RWPE2 (cell line): ENCODE measurements at regions not wholly inside any gene's neighbourhood (a gene's known extent, or its start where the extent isn't known, plus 50 kb on each side); places are given as distances from the start of the nearest gene placed in this dataset.
"Not testable (repeated sequence)": the region's sequence is repeated elsewhere in the genome, so short reads cannot be mapped to it uniquely, and the experiment has no call there.

Experiments
- ATAC-seq: fragments of 200-7000 bp; cut with Tn5 transposase; 3 replicates; pipeline ENCODE4 v1.9.1; 2021; ENCODE audit warnings: low read depth
- DNase-seq: peaks from one replicate; pipeline ENCODE4 v3.0.0-alpha.2; 2020; ENCODE audit warnings: low spot score
- H3K27ac ChIP-seq: fragments of 450-650 bp; 2 replicates; pipeline ENCODE4 v1.5.1; 2017; ENCODE audit warnings: mild to moderate bottlenecking; ENCODE audit not compliant: poor library complexity, severe bottlenecking
- H3K27me3 ChIP-seq: fragments of 250-450 bp; sonication (Bioruptor Pico); 2 replicates; pipeline ENCODE4 v1.5.1; 2021; ENCODE audit warnings: mild to moderate bottlenecking, moderate library complexity; ENCODE audit not compliant: insufficient read depth, poor library complexity, severe bottlenecking
- H3K36me3 ChIP-seq: fragments of 250-450 bp; sonication (Bioruptor Pico); 2 replicates; pipeline ENCODE4 v1.5.1; 2020; ENCODE audit warnings: low read depth, mild to moderate bottlenecking, moderate library complexity
- H3K4me1 ChIP-seq: fragments of 250-450 bp; sonication (Bioruptor Pico); 2 replicates; pipeline ENCODE4 v1.5.1; 2021; ENCODE audit warnings: mild to moderate bottlenecking, moderate library complexity; ENCODE audit not compliant: insufficient read depth, poor library complexity, severe bottlenecking
- H3K4me3 ChIP-seq: fragments of 250-450 bp; sonication (Bioruptor Pico); 2 replicates; pipeline ENCODE4 v1.5.1; 2021; ENCODE audit warnings: mild to moderate bottlenecking, moderate library complexity; ENCODE audit not compliant: severe bottlenecking
- H3K9me3 ChIP-seq: fragments of 250-450 bp; sonication (Bioruptor Pico); 2 replicates; pipeline ENCODE4 v1.5.1; 2021; ENCODE audit warnings: mild to moderate bottlenecking, moderate library complexity; ENCODE audit not compliant: severe bottlenecking
- CTCF ChIP-seq: fragments of 450-650 bp; IDR thresholded peaks from one replicate; pipeline ENCODE4 v1.5.1; 2017; ENCODE audit warnings: mild to moderate bottlenecking, moderate library complexity; ENCODE audit not compliant: poor library complexity, severe bottlenecking

GRCh38 chr2:109676346-109676902 lies 62.3 kb downstream of the SOWAHC start:
- ATAC-seq (peak; percentile 52; the same call in 2 of the 3 replicates), DNase-seq (no peak)
- no peaks in the 10 kb centered on the region for H3K36me3 ChIP-seq
- H3K27me3 ChIP-seq: no peaks in the 10 kb centered on the region
- TF ChIP-seq CTCF: no peak
- no peak overlapping the region for H3K4me3 ChIP-seq
- H3K4me1 ChIP-seq: peaks cover 4% of the 10 kb centered on the region
- H3K9me3 ChIP-seq: no peaks in the 10 kb centered on the region
- no peak overlapping the region for H3K27ac ChIP-seq

GRCh38 chr2:109677121-109677731 lies 63.1 kb downstream of the SOWAHC start:
- not testable (repeated sequence) for H3K9me3 ChIP-seq, DNase-seq, H3K4me3 ChIP-seq, H3K27ac ChIP-seq, H3K36me3 ChIP-seq, H3K4me1 ChIP-seq, H3K27me3 ChIP-seq, ATAC-seq

- peaks cover 4% of the 10 kb centered on the region for H3K4me1 ChIP-seq
- DNase-seq (no peak), ATAC-seq (no peak)
- H3K27me3 ChIP-seq: no peaks in the 10 kb centered on the region
- H3K27ac ChIP-seq: no peak overlapping the region
- no peak for TF ChIP-seq CTCF
- H3K9me3 ChIP-seq: no peaks in the 10 kb centered on the region
- H3K36me3 ChIP-seq: no peaks in the 10 kb centered on the region
- H3K4me3 ChIP-seq: no peak overlapping the region
Observed at GRCh38 chr2:109677835-109678580, 63.8 kb downstream of the SOWAHC start.

- H3K36me3 ChIP-seq, ATAC-seq, H3K27me3 ChIP-seq, H3K27ac ChIP-seq, H3K4me3 ChIP-seq, DNase-seq, H3K9me3 ChIP-seq, H3K4me1 ChIP-seq: not testable (repeated sequence)
Observed at GRCh38 chr2:109678724-109679201, 64.6 kb downstream of the SOWAHC start.

- no peak for ATAC-seq
- DNase-seq: no peak
- H3K27ac ChIP-seq: no peak overlapping the region
- H3K36me3 ChIP-seq: no peaks in the 10 kb centered on the region
- H3K4me1 ChIP-seq: peaks cover 4% of the 10 kb centered on the region
- H3K9me3 ChIP-seq: no peaks in the 10 kb centered on the region
- no peak for TF ChIP-seq CTCF
- no peaks in the 10 kb centered on the region for H3K27me3 ChIP-seq
- H3K4me3 ChIP-seq: no peak overlapping the region
Observed at GRCh38 chr2:109679225-109679624, 65.1 kb downstream of the SOWAHC start.
